ENCODE measurements at regions not wholly inside any gene's neighbourhood (a gene's known extent, or its start where the extent isn't known, plus 50 kb on each side); places are given as distances from the start of the nearest gene placed in this dataset.
"Not testable (repeated sequence)": the region's sequence is repeated elsewhere in the genome, so short reads cannot be mapped to it uniquely, and the experiment has no call there.

- DNase-seq, result no peak
These were observed 97.4 kb upstream of the ELOVL5 start for GRCh38 chr6:53446151-53446550.

- DNase-seq, result no peak
These were observed 93.0 kb upstream of the ELOVL5 start for GRCh38 chr6:53441761-53442160.

- DNase-seq, result no peak
These were observed 92.3 kb upstream of the ELOVL5 start for GRCh38 chr6:53441035-53441493.

GRCh38 chr6:53440336-53440945 is 91.7 kb upstream of the ELOVL5 start:
- DNase-seq, result no peak

- no peak for DNase-seq
These were observed 90.8 kb upstream of the ELOVL5 start for GRCh38 chr6:53439556-53439955.

GRCh38 chr6:53437557-53438202 is 88.9 kb upstream of the ELOVL5 start:
- DNase-seq, result peak; percentile 7

- DNase-seq, result no peak
These were observed 88.0 kb upstream of the ELOVL5 start for GRCh38 chr6:53436526-53437303.

- no peak for DNase-seq
These were observed 85.2 kb upstream of the ELOVL5 start for GRCh38 chr6:53433951-53434285.

GRCh38 chr6:53433261-53433950 is 84.7 kb upstream of the ELOVL5 start:
- no peak for DNase-seq

- no peak for DNase-seq
These were observed 83.8 kb upstream of the ELOVL5 start for GRCh38 chr6:53432318-53433161.

GRCh38 chr6:53431704-53432103 is 83.0 kb upstream of the ELOVL5 start:
- DNase-seq, result no peak

- no peak for DNase-seq
These were observed 80.7 kb upstream of the ELOVL5 start for GRCh38 chr6:53429401-53429800.

- no peak for DNase-seq
These were observed 80.1 kb upstream of the ELOVL5 start for GRCh38 chr6:53428886-53429285.

GRCh38 chr6:53426667-53427270 is 78.0 kb upstream of the ELOVL5 start:
- DNase-seq, result no peak

GRCh38 chr6:53426117-53426516 is 77.4 kb upstream of the ELOVL5 start:
- DNase-seq, result no peak

- no peak for DNase-seq
These were observed 76.4 kb upstream of the ELOVL5 start for GRCh38 chr6:53424976-53425718.

- no peak for DNase-seq
These were observed 75.5 kb upstream of the ELOVL5 start for GRCh38 chr6:53424300-53424699.

- not testable (repeated sequence) for DNase-seq
These were observed 74.8 kb upstream of the ELOVL5 start for GRCh38 chr6:53423560-53423959.

- DNase-seq, result no peak
These were observed 70.3 kb upstream of the ELOVL5 start for GRCh38 chr6:53419026-53419425.

GRCh38 chr6:53418288-53418687 is 69.5 kb upstream of the ELOVL5 start:
- DNase-seq, result no peak

GRCh38 chr6:53417141-53417540 is 68.4 kb upstream of the ELOVL5 start:
- DNase-seq, result no peak
